ENCODE measurements at regions not wholly inside any gene's neighbourhood (a gene's known extent, or its start where the extent isn't known, plus 50 kb on each side); places are given as distances from the start of the nearest gene placed in this dataset.

GRCh38 chr2:195495966-195496365 is 161.1 kb upstream of the SLC39A10 start:
- Histone ChIP-seq H3K27ac (ENCODE audit: low read length) (no peak overlapping the region), H3K27me3 (replicated peaks; ENCODE audit: insufficient read depth, low read length) (no peaks in the 10 kb centered on the region), H3F3A (ENCODE audit: insufficient read depth, low read length) (no peaks in the 10 kb centered on the region), H3K4me2 (ENCODE audit: low read depth, low read length) (no peak overlapping the region), H3K9ac (ENCODE audit: low read length) (no peak overlapping the region), H3K9me3 (replicated peaks; ENCODE audit: insufficient read depth, low read length) (no peaks in the 10 kb centered on the region), H3K9me2 (replicated peaks; ENCODE audit: insufficient read depth, low read length) (no peaks in the 10 kb centered on the region), H3K4me3 (ENCODE audit: low read length) (no peak overlapping the region), H4K20me1 (ENCODE audit: insufficient read depth, low read length) (no peaks in the 10 kb centered on the region), H3K36me3 (replicated peaks; ENCODE audit: insufficient read depth, low read length) (no peaks in the 10 kb centered on the region), H3K79me2 (ENCODE audit: low read length) (no peaks in the 10 kb centered on the region), H2AFZ (ENCODE audit: low read length) (no peak overlapping the region), H3K4me1 (ENCODE audit: low read length) (0 out of 2 replicates have a peak, but pooled peaks cover 3% of the 10 kb centered on the region)
- TF ChIP-seq EZH2 (optimal IDR thresholded peaks at IDR 0.05; ENCODE audit: low read depth, low read length) (no peak), EZH2phosphoT487 (IDR thresholded peaks at IDR 0.05; ENCODE audit: low read length) (no peak), CTCF (IDR thresholded peaks at IDR 0.05; ENCODE audit: low read length) (no peak)
- DNase-seq = no peak

- DNase-seq = no peak
- Histone ChIP-seq H3K4me2 (ENCODE audit: low read depth, low read length) (no peak overlapping the region), H3K4me3 (ENCODE audit: low read length) (no peak overlapping the region), H3K36me3 (replicated peaks; ENCODE audit: insufficient read depth, low read length) (no peaks in the 10 kb centered on the region), H3K4me1 (ENCODE audit: low read length) (0 out of 2 replicates have a peak, but pooled peaks cover 3% of the 10 kb centered on the region), H3F3A (ENCODE audit: insufficient read depth, low read length) (no peaks in the 10 kb centered on the region), H3K27me3 (replicated peaks; ENCODE audit: insufficient read depth, low read length) (no peaks in the 10 kb centered on the region), H3K79me2 (ENCODE audit: low read length) (no peaks in the 10 kb centered on the region), H3K9me2 (replicated peaks; ENCODE audit: insufficient read depth, low read length) (no peaks in the 10 kb centered on the region), H3K27ac (ENCODE audit: low read length) (no peak overlapping the region), H4K20me1 (ENCODE audit: insufficient read depth, low read length) (no peaks in the 10 kb centered on the region), H3K9me3 (replicated peaks; ENCODE audit: insufficient read depth, low read length) (no peaks in the 10 kb centered on the region), H3K9ac (ENCODE audit: low read length) (no peak overlapping the region), H2AFZ (ENCODE audit: low read length) (no peak overlapping the region)
- no peak for TF ChIP-seq CTCF (IDR thresholded peaks at IDR 0.05; ENCODE audit: low read length)
- no peak for TF ChIP-seq EZH2phosphoT487 (IDR thresholded peaks at IDR 0.05; ENCODE audit: low read length)
- TF ChIP-seq EZH2 (optimal IDR thresholded peaks at IDR 0.05; ENCODE audit: low read depth, low read length) = no peak
Measured at GRCh38 chr2:195495351-195495750, 161.7 kb upstream of the SLC39A10 start.

GRCh38 chr2:195494451-195494850 is 162.6 kb upstream of the SLC39A10 start:
- no peak overlapping the region for H3K9ac ChIP-seq (ENCODE audit: low read length)
- TF ChIP-seq EZH2phosphoT487 (IDR thresholded peaks at IDR 0.05; ENCODE audit: low read length) (no peak), EZH2 (optimal IDR thresholded peaks at IDR 0.05; ENCODE audit: low read depth, low read length) (no peak), CTCF (IDR thresholded peaks at IDR 0.05; ENCODE audit: low read length) (no peak)
- no peak overlapping the region for H3K27ac ChIP-seq (ENCODE audit: low read length)
- H3K27me3 ChIP-seq (replicated peaks; ENCODE audit: insufficient read depth, low read length) = no peaks in the 10 kb centered on the region
- 0 out of 2 replicates have a peak, but pooled peaks cover 3% of the 10 kb centered on the region for H3K4me1 ChIP-seq (ENCODE audit: low read length)
- H3K9me2 ChIP-seq (replicated peaks; ENCODE audit: insufficient read depth, low read length) = no peaks in the 10 kb centered on the region
- no peaks in the 10 kb centered on the region for H3K9me3 ChIP-seq (replicated peaks; ENCODE audit: insufficient read depth, low read length)
- H2AFZ ChIP-seq (ENCODE audit: low read length) = no peak overlapping the region
- no peak overlapping the region for H3K4me2 ChIP-seq (ENCODE audit: low read depth, low read length)
- H3K36me3 ChIP-seq (replicated peaks; ENCODE audit: insufficient read depth, low read length) = no peaks in the 10 kb centered on the region
- no peaks in the 10 kb centered on the region for H4K20me1 ChIP-seq (ENCODE audit: insufficient read depth, low read length)
- H3F3A ChIP-seq (ENCODE audit: insufficient read depth, low read length) = no peaks in the 10 kb centered on the region
- H3K4me3 ChIP-seq (ENCODE audit: low read length) = no peak overlapping the region
- H3K79me2 ChIP-seq (ENCODE audit: low read length) = no peaks in the 10 kb centered on the region
- DNase-seq = no peak
